ENCODE measurements at regions not wholly inside any gene's neighbourhood (a gene's known extent, or its start where the extent isn't known, plus 50 kb on each side); places are given as distances from the start of the nearest gene placed in this dataset.

DNA sequence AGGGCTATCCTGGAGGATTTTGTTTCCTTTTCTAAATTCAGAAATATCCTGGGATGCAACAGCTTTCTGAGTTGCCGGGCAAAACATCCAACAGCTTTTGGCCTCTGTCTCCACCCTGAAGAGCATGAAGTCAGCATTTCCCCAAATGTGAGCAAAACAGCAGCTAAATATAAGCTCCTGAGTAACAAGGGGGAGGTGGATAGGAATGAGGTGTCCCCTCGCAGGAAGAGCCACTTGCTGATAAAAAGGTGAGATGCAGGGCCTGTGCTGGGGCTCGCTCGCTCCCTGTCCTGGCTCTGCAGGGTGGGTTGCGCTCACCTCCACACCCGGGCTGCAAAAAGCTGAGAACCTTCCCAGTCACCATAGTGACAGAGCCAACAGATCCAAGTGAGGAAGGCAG, 264.3 kb downstream of the ZEB1 start:
- no peak for DNase-seq (ENCODE audit: low read depth)

DNA sequence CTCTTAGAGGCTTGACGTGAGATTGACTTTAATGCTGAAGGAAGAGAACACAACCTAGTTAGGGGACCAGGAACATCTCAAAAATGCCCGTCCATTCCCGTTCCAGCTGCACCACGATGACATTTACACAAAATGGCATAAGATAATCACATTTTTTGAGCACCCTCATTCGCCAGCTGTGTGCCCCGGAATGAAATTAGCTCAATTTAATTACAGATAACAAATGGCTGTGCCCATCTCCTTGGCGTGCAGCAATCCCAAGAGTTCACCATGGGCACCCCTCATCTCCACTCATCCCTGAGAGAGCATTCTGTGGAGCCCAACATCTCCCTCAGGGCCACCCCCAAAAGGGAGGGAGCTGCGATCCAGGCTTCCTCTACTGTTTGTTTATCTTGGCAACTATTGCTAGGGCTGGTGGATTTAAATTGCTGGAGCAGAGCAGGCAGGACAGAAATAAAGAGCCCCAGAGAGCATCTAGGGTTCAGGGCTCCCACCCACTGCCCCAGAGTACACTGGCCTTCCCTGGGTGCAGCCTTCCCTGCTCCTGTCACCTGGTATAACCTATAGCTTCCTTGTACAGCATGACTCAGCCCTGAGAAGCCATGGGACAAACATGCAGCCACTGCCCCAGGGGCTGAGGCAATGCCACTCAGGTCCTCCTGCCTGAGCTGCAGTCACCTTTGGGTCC, 263.5 kb downstream of the ZEB1 start:
- DNase-seq (ENCODE audit: low read depth) = no peak

DNA sequence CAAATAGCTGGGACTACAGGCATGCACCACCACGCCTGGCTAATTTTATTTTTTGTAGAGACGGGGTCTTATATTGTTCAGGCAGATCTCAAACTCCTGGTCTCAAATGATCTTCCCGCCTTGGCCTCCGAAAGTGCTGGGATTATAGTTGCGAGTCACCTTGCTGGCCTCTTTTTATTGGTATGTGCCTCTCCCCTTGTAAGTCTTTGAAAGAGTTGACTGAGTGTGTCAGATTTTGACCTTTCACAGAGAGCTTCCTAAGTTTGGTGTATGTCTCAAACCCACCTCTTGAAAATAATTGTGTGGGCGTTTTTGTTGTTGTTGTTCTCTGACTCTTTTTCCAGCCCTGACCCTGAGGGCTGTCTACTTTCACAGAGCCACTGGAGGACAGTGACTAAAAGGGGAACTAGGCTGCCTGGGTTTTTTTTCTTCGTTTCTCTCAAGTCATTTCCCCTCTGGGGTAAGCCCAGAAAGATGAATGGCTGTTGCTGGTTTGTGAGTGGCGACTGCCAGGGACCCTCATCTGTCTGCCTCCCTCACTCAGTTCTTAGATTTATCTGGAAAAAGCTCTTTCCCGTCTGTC, 262.8 kb downstream of the ZEB1 start:
- DNase-seq (ENCODE audit: low read depth) = no peak

DNA sequence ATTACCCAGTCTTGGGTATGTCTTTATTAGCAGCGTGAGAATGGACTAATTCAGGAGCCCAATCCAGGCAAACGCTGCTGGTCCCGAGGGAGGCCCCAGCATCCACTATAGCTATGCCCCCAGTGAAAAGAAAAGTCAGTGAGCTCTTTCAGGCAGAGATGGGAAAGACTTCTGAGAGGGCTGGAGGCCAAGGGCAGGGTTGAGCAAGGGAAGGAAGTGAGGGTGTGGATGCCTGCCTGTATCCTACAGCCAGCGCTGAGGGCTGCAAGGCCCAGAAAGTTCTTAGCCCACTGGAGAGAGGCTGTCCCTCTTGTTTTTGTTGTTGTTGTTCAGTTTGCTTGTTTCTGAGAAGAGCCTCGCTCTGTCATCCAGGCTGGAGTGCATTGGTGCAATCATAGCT, 261.6 kb downstream of the ZEB1 start:
- no peak for DNase-seq (ENCODE audit: low read depth)

All from activated T-helper 9 cell treated with anti-CD3 and anti-CD28 coated beads, Interleukin-2, amount 50 U/mL, for 16 hours (primary cell).